GM19239 (cell line): ENCODE measurements at regions not wholly inside any gene's neighbourhood (a gene's known extent, or its start where the extent isn't known, plus 50 kb on each side); places are given as distances from the start of the nearest gene placed in this dataset.
"Not testable (repeated sequence)": the region's sequence is repeated elsewhere in the genome, so short reads cannot be mapped to it uniquely, and the experiment has no call there.

Experiments used
- DNase-seq: peaks from one replicate; pipeline ENCODE4 v3.0.0; 2011; ENCODE audit warnings: low spot score; ENCODE audit not compliant: insufficient read length
- FAIRE-seq: peaks from 2 replicates; lab custom pipeline; 2011; peaks lifted over from hg19 to GRCh38; lab: Jason Lieb, UNC

GRCh38 chr4:123200051-123200940 lies 196.3 kb upstream of the SPRY1 start:
- no peak for FAIRE-seq

GRCh38 chr4:123204737-123205136 lies 191.9 kb upstream of the SPRY1 start:
- no peak for FAIRE-seq

More at GRCh38 chr4:123200051-123200940, 196.3 kb upstream of the SPRY1 start:
- DNase-seq: no peak

GRCh38 chr4:123206016-123206415 lies 190.6 kb upstream of the SPRY1 start:
- DNase-seq (no peak), FAIRE-seq (no peak)

More at GRCh38 chr4:123204737-123205136, 191.9 kb upstream of the SPRY1 start:
- DNase-seq: no peak

- DNase-seq (no peak), FAIRE-seq (no peak)
Measured at GRCh38 chr4:123209436-123209835, 187.2 kb upstream of the SPRY1 start.

GRCh38 chr4:123215536-123215935 lies 181.1 kb upstream of the SPRY1 start:
- DNase-seq (no peak), FAIRE-seq (no peak)

GRCh38 chr4:123216543-123216942 lies 180.1 kb upstream of the SPRY1 start:
- no peak for DNase-seq
- FAIRE-seq: no peak

- FAIRE-seq (no peak), DNase-seq (no peak)
Measured at GRCh38 chr4:123216946-123217345, 179.6 kb upstream of the SPRY1 start.

GRCh38 chr4:123217664-123218063 lies 178.9 kb upstream of the SPRY1 start:
- no peak for FAIRE-seq
- DNase-seq: no peak

- DNase-seq (no peak), FAIRE-seq (no peak)
Measured at GRCh38 chr4:123218981-123219380, 177.6 kb upstream of the SPRY1 start.

GRCh38 chr4:123229286-123229685 lies 167.3 kb upstream of the SPRY1 start:
- FAIRE-seq (no peak), DNase-seq (no peak)

GRCh38 chr4:123230061-123230460 lies 166.5 kb upstream of the SPRY1 start:
- DNase-seq (no peak), FAIRE-seq (no peak)

- DNase-seq (no peak), FAIRE-seq (no peak)
Measured at GRCh38 chr4:123232439-123232838, 164.2 kb upstream of the SPRY1 start.

GRCh38 chr4:123233136-123233768 lies 163.3 kb upstream of the SPRY1 start:
- FAIRE-seq (no peak), DNase-seq (no peak)

GRCh38 chr4:123234955-123235354 lies 161.6 kb upstream of the SPRY1 start:
- no peak for FAIRE-seq
- no peak for DNase-seq

- no peak for DNase-seq
Measured at GRCh38 chr4:123235431-123235830, 161.2 kb upstream of the SPRY1 start.

GRCh38 chr4:123236606-123237005 lies 160.0 kb upstream of the SPRY1 start:
- DNase-seq (no peak), FAIRE-seq (no peak)

More at GRCh38 chr4:123235431-123235830, 161.2 kb upstream of the SPRY1 start:
- no peak for FAIRE-seq

GRCh38 chr4:123240286-123240685 lies 156.3 kb upstream of the SPRY1 start:
- not testable (repeated sequence) for FAIRE-seq, DNase-seq

- not testable (repeated sequence) for FAIRE-seq, DNase-seq
Measured at GRCh38 chr4:123243220-123243619, 153.4 kb upstream of the SPRY1 start.

- FAIRE-seq: no peak
- DNase-seq: no peak
Measured at GRCh38 chr4:123244137-123244536, 152.5 kb upstream of the SPRY1 start.

GRCh38 chr4:123246085-123246484 lies 150.5 kb upstream of the SPRY1 start:
- FAIRE-seq (no peak), DNase-seq (no peak)

- no peak for FAIRE-seq
Measured at GRCh38 chr4:123248085-123248659, 148.4 kb upstream of the SPRY1 start.

More at GRCh38 chr4:123248085-123248659, 148.4 kb upstream of the SPRY1 start:
- DNase-seq: no peak
